ENCODE measurements at regions not wholly inside any gene's neighbourhood (a gene's known extent, or its start where the extent isn't known, plus 50 kb on each side); places are given as distances from the start of the nearest gene placed in this dataset.

- DNase-seq (ENCODE audit: extremely low read depth, low read depth), result no peak
- peak; percentile 45 for TF ChIP-seq CTCF (IDR thresholded peaks at IDR 0.05; ENCODE audit: low read depth, low read length)
Observed at GRCh38 chr5:168114444-168115017, 176.9 kb upstream of the WWC1 start.

GRCh38 chr5:168117469-168117868 is 174.0 kb upstream of the WWC1 start:
- DNase-seq (ENCODE audit: extremely low read depth, low read depth), result no peak
- TF ChIP-seq CTCF (IDR thresholded peaks at IDR 0.05; ENCODE audit: low read depth, low read length), result no peak

GRCh38 chr5:168118042-168118668 is 173.3 kb upstream of the WWC1 start:
- no peak for DNase-seq (ENCODE audit: extremely low read depth, low read depth)
- no peak for TF ChIP-seq CTCF (IDR thresholded peaks at IDR 0.05; ENCODE audit: low read depth, low read length)

GRCh38 chr5:168120401-168121137 is 170.9 kb upstream of the WWC1 start:
- no peak for TF ChIP-seq CTCF (IDR thresholded peaks at IDR 0.05; ENCODE audit: low read depth, low read length)
- DNase-seq (ENCODE audit: extremely low read depth, low read depth), result no peak

GRCh38 chr5:168121138-168121494 is 170.3 kb upstream of the WWC1 start:
- no peak for TF ChIP-seq CTCF (IDR thresholded peaks at IDR 0.05; ENCODE audit: low read depth, low read length)
- no peak for DNase-seq (ENCODE audit: extremely low read depth, low read depth)

- DNase-seq (ENCODE audit: extremely low read depth, low read depth), result no peak
- no peak for TF ChIP-seq CTCF (IDR thresholded peaks at IDR 0.05; ENCODE audit: low read depth, low read length)
Observed at GRCh38 chr5:168123631-168124528, 167.6 kb upstream of the WWC1 start.
